Nephron progenitor cell (in vitro differentiated cells): ENCODE measurements at regions not wholly inside any gene's neighbourhood (a gene's known extent, or its start where the extent isn't known, plus 50 kb on each side); places are given as distances from the start of the nearest gene placed in this dataset.

ENCODE experiments used
- DNase-seq: peaks from one replicate; pipeline ENCODE4 v3.0.0; 2021
- H3K27ac Mint-ChIP-seq: 2 replicates; pipeline ENCODE4 v1.8.0; 2021; ENCODE audit warnings: mild to moderate bottlenecking, moderate library complexity, mixed read lengths
- H3K27me3 Mint-ChIP-seq: 2 replicates; pipeline ENCODE4 v1.8.0; 2021; ENCODE audit warnings: mild to moderate bottlenecking, low read depth, mixed read lengths; ENCODE audit not compliant: poor library complexity
- H3K36me3 Mint-ChIP-seq: 2 replicates; pipeline ENCODE4 v1.8.0; 2021; ENCODE audit warnings: low read depth, mixed read lengths
- H3K4me1 Mint-ChIP-seq: 2 replicates; pipeline ENCODE4 v1.8.0; 2021; ENCODE audit warnings: mixed read lengths
- H3K4me3 Mint-ChIP-seq: 2 replicates; pipeline ENCODE4 v1.8.0; 2021; ENCODE audit warnings: mild to moderate bottlenecking, moderate library complexity, mixed read lengths
- H3K9me3 Mint-ChIP-seq: 2 replicates; pipeline ENCODE4 v1.8.0; 2021; ENCODE audit warnings: mild to moderate bottlenecking, moderate library complexity, mixed read lengths
- CTCF ChIP-seq: fragments of 200-600 bp; sonication (generic); IDR thresholded peaks from 2 replicates; pipeline ENCODE4 v1.5.0; 2021; ENCODE audit warnings: antibody characterized with exemption

DNA sequence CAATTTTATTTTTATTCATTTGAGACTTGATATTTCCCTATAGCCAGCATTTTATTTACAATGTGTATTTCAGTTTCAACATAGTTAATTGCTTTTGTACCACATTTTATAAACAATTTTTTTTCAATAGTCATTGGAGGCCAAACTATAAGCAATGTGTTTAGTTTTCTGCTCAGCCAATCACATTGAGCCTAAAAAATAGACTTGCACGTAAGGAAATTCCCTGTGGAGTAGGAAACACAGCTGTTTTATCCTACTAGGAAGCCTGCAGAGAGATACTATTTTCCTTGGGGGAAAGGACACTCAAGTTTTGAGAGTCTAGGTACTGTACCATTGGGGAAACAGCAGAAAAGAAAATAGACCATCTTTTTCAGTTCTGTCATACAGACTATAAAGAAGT, 410.2 kb upstream of the GOT2 start:
- H3K36me3 Mint-ChIP-seq, result no peaks in the 10 kb centered on the region

GRCh38 chr16:59126486-59126885, 392.4 kb upstream of the GOT2 start:
- Mint-ChIP-seq H3K4me3 (no peak overlapping the region), H3K36me3 (no peaks in the 10 kb centered on the region), H3K9me3 (no peaks in the 10 kb centered on the region), H3K27ac (no peak overlapping the region), H3K27me3 (no peaks in the 10 kb centered on the region), H3K4me1 (peaks cover 21% of the 10 kb centered on the region)
- TF ChIP-seq CTCF, result no peak
- no peak for DNase-seq

More for the DNA sequence above, 410.2 kb upstream of the GOT2 start:
- no peak for DNase-seq
- H3K27me3 Mint-ChIP-seq, result peaks cover 6% of the 10 kb centered on the region
- no peak overlapping the region for H3K27ac Mint-ChIP-seq
- TF ChIP-seq CTCF, result no peak
- H3K4me3 Mint-ChIP-seq, result no peak overlapping the region
- H3K9me3 Mint-ChIP-seq, result no peaks in the 10 kb centered on the region
- H3K4me1 Mint-ChIP-seq, result no peaks in the 10 kb centered on the region

DNA sequence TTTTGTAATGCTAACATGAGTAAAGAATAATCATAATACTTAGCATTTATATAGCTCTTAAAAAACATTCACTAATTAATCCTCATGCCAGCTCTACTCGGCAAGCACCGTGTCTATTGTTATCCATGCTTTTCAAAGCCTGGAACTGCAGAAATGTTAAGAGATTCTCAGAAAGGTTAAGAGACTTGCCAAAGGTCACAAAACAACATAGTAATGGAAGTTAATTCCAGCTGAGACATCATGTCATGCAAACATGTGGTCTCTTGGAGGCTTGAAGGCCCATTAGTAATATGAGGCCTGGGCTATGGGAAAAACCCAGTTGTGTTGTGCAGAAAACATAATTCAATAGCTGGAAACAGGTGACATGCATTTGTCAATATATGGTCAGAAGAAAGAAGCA, 389.9 kb upstream of the GOT2 start:
- Mint-ChIP-seq H3K27ac (no peak overlapping the region), H3K4me3 (no peak overlapping the region), H3K36me3 (no peaks in the 10 kb centered on the region), H3K27me3 (peaks cover 7% of the 10 kb centered on the region), H3K4me1 (peaks cover 23% of the 10 kb centered on the region), H3K9me3 (no peaks in the 10 kb centered on the region)
- TF ChIP-seq CTCF, result no peak
- no peak for DNase-seq

DNA sequence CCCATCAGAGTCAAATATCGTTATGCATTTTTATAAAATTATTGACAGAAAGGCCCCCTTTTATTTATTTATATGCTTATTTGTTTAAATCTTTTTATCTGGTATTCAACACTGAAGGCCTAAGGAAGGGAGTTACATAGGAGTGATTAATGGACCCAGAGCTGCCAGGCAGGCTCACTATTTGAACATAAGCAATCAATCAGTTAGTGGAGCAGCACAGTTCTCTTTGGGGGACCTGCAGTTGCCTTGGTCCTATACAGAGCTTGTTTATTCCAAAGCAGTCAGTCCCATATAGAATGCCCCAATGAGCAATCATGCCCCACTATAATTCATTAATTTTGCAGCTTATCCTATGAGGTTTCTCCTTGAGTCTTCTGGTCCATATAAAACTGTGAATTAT, 389.4 kb upstream of the GOT2 start:
- TF ChIP-seq CTCF, result no peak
- no peak overlapping the region for H3K4me3 Mint-ChIP-seq
- H3K27me3 Mint-ChIP-seq, result peaks cover 7% of the 10 kb centered on the region
- no peak overlapping the region for H3K27ac Mint-ChIP-seq
- H3K4me1 Mint-ChIP-seq, result peaks cover 23% of the 10 kb centered on the region
- DNase-seq, result peak; percentile 2
- no peaks in the 10 kb centered on the region for H3K9me3 Mint-ChIP-seq
- H3K36me3 Mint-ChIP-seq, result no peaks in the 10 kb centered on the region

DNA sequence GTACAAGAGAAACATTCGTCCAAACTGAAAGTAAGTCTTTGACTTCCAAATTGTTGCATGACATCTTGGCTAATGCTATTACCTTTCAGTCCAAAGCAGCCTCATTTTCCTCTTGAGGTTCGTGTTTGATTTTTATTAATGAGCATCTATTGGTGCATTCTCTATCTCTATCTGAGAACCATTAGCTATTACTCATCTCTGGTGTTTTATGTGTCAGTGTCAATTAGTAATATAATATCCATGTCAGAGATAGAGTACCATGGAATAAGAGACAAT, 388.1 kb upstream of the GOT2 start:
- H3K9me3 Mint-ChIP-seq, result no peaks in the 10 kb centered on the region
- no peak for DNase-seq
- H3K27me3 Mint-ChIP-seq, result peaks cover 7% of the 10 kb centered on the region
- no peak overlapping the region for H3K27ac Mint-ChIP-seq
- H3K36me3 Mint-ChIP-seq, result no peaks in the 10 kb centered on the region
- H3K4me3 Mint-ChIP-seq, result no peak overlapping the region
- peaks cover 23% of the 10 kb centered on the region for H3K4me1 Mint-ChIP-seq
- no peak for TF ChIP-seq CTCF

- H3K27ac Mint-ChIP-seq, result no peak overlapping the region
- TF ChIP-seq CTCF, result no peak
- H3K4me3 Mint-ChIP-seq, result no peak overlapping the region
- H3K9me3 Mint-ChIP-seq, result no peaks in the 10 kb centered on the region
- H3K27me3 Mint-ChIP-seq, result peaks cover 7% of the 10 kb centered on the region
- no peak for DNase-seq
- H3K4me1 Mint-ChIP-seq, result peaks cover 23% of the 10 kb centered on the region
- no peaks in the 10 kb centered on the region for H3K36me3 Mint-ChIP-seq
Observed at GRCh38 chr16:59121411-59122261, 387.5 kb upstream of the GOT2 start.
